SK-N-SH (cell line): ENCODE measurements at regions not wholly inside any gene's neighbourhood (a gene's known extent, or its start where the extent isn't known, plus 50 kb on each side); places are given as distances from the start of the nearest gene placed in this dataset.

Experiments used
- CTCF ChIA-PET: fragments of 300-600, 350-600 bp; formaldehyde crosslinking; extraction: SDS; loops from one replicate; lab custom pipeline; 2021; lab: Yijun Ruan, JAX
- POLR2A ChIA-PET: fragments of 350-600 bp; sonication (Branson Sonifier 250); formaldehyde crosslinking; extraction: SDS; loops from one replicate; lab custom pipeline; 2020; ENCODE audit warnings: antibody characterized with exemption, inconsistent platforms; lab: Yijun Ruan, JAX
- DNase-seq: peaks from one replicate; pipeline ENCODE4 v3.0.0; 2012
- H2AFZ ChIP-seq: fragments of 200-600 bp; sonication (generic); 2 replicates; pipeline ENCODE4 v1.8.1; 2016; ENCODE audit warnings: antibody characterized with exemption, mild to moderate bottlenecking, low read depth
- H3F3A ChIP-seq: fragments of 200-600 bp; sonication (generic); replicated peaks from 2 replicates; pipeline ENCODE3; 2016; ENCODE audit warnings: antibody characterized with exemption, mild to moderate bottlenecking; ENCODE audit not compliant: insufficient read depth
- H3K27ac ChIP-seq, 2 experiments: fragments of 200-500 bp in 1 of 2; fragments of 200-600 bp in 1 of 2; sonication (Bioruptor generic) in 1 of 2; sonication (generic), shearing (Covaris generic) in 1 of 2; 2 replicates each; pipeline versions ENCODE4 v1.5.1 to v1.6.1; 2014 to 2016; ENCODE audit warnings: low read depth in 2 of 2, inconsistent platforms in 1 of 2, low read length in 1 of 2, mild to moderate bottlenecking in 1 of 2, mixed read lengths in 1 of 2
- H3K27me3 ChIP-seq: fragments of 200-600 bp; sonication (generic), shearing (Covaris generic); 2 replicates; pipeline ENCODE4 v1.6.1; 2016; ENCODE audit warnings: mixed run types; ENCODE audit not compliant: insufficient read depth
- H3K36me3 ChIP-seq, 2 experiments: fragments of 200-500 bp in 1 of 2; fragments of 200-600 bp in 1 of 2; sonication (Bioruptor generic) in 1 of 2; sonication (generic) in 1 of 2; replicated peaks in 1 of 2; 2 replicates each; pipeline versions ENCODE3 to v1.5.1; 2014 to 2016; ENCODE audit warnings: low read length in 1 of 2, mild to moderate bottlenecking in 1 of 2; ENCODE audit not compliant: insufficient read depth in 2 of 2, control insufficient read depth in 1 of 2
- H3K4me1 ChIP-seq, 2 experiments: fragments of 200-500 bp in 1 of 2; fragments of 200-600 bp in 1 of 2; sonication (Bioruptor generic) in 1 of 2; sonication (generic), shearing (Covaris generic) in 1 of 2; 2 replicates each; pipeline versions ENCODE4 v1.5.1 to v1.6.1; 2014 to 2016; ENCODE audit warnings: low read depth in 1 of 2, low read length in 1 of 2, mixed run types in 1 of 2; ENCODE audit not compliant: insufficient read depth in 2 of 2, control insufficient read depth in 1 of 2
- H3K4me2 ChIP-seq: fragments of 200-600 bp; sonication (generic), shearing (Covaris generic); 2 replicates; pipeline ENCODE4 v1.6.1; 2017; ENCODE audit warnings: mixed run types
- H3K4me3 ChIP-seq, 2 experiments: fragments of 200-500 bp in 1 of 2; fragments of 200-600 bp in 1 of 2; sonication (Bioruptor generic) in 1 of 2; sonication (generic), shearing (Covaris generic) in 1 of 2; 2 replicates each; pipeline versions ENCODE4 v1.5.1 to v1.8.1; 2014 to 2016; ENCODE audit warnings: low read depth in 2 of 2, inconsistent platforms in 1 of 2, low read length in 1 of 2, mild to moderate bottlenecking in 1 of 2, mixed read lengths in 1 of 2, moderate library complexity in 1 of 2
- H3K79me2 ChIP-seq: fragments of 200-600 bp; sonication (generic); 2 replicates; pipeline ENCODE4 v1.8.1; 2017; ENCODE audit warnings: mild to moderate bottlenecking; ENCODE audit not compliant: insufficient read depth
- H3K9ac ChIP-seq: fragments of 200-600 bp; sonication (generic); 2 replicates; pipeline ENCODE4 v1.6.1; 2017; ENCODE audit warnings: mixed run types
- H3K9me2 ChIP-seq: fragments of 200-600 bp; sonication (generic); 2 replicates; pipeline ENCODE4 v1.6.1; 2017; ENCODE audit warnings: mixed run types
- H3K9me3 ChIP-seq: fragments of 200-600 bp; sonication (generic); 2 replicates; pipeline ENCODE4 v1.6.1; 2017; ENCODE audit warnings: mixed run types, mild to moderate bottlenecking, moderate library complexity
- H4K20me1 ChIP-seq: fragments of 200-600 bp; sonication (generic); 2 replicates; pipeline ENCODE4 v1.6.1; 2017; ENCODE audit warnings: mild to moderate bottlenecking, mixed run types; ENCODE audit not compliant: insufficient read depth
- CTCF ChIP-seq: fragments of 200-600 bp; sonication (generic); IDR thresholded peaks from 2 replicates; pipeline ENCODE4 v1.6.1; 2017; ENCODE audit warnings: antibody characterized with exemption, mild to moderate bottlenecking, moderate library complexity
- ELF1 ChIP-seq: IDR thresholded peaks from 2 replicates; pipeline ENCODE4 v1.4.0; 2012
- EZH2phosphoT487 ChIP-seq: fragments of 200-600 bp; sonication (generic); IDR thresholded peaks from 2 replicates; pipeline ENCODE4 v1.6.1; 2017; ENCODE audit warnings: low read depth, mixed run types, mild to moderate bottlenecking, antibody characterized with exemption, moderate library complexity, borderline replicate concordance
- FOSL2 ChIP-seq: IDR thresholded peaks from 2 replicates; pipeline ENCODE4 v1.4.0; 2012; ENCODE audit warnings: low read depth, mild to moderate bottlenecking, moderate library complexity, borderline replicate concordance
- FOXJ3 ChIP-seq: sonication (generic); formaldehyde crosslinking; IDR thresholded peaks from 2 replicates; pipeline ENCODE4 v1.5.1; 2020; ENCODE audit warnings: mild to moderate bottlenecking, missing genetic modification reagents
- FOXM1 ChIP-seq: IDR thresholded peaks from 2 replicates; pipeline ENCODE4 v1.4.0; 2012; ENCODE audit warnings: low read depth, mild to moderate bottlenecking
- GABPA ChIP-seq: IDR thresholded peaks from 2 replicates; pipeline ENCODE4 v1.4.0; 2012; ENCODE audit warnings: low read depth, mild to moderate bottlenecking
- GATA2 ChIP-seq: sonication (generic); formaldehyde crosslinking; IDR thresholded peaks from 2 replicates; pipeline ENCODE4 v1.5.0; 2020; ENCODE audit warnings: mild to moderate bottlenecking, missing genetic modification reagents
- JUND ChIP-seq: IDR thresholded peaks from 2 replicates; pipeline ENCODE4 v1.4.0; 2012
- MAX ChIP-seq: IDR thresholded peaks from 2 replicates; pipeline ENCODE4 v1.4.0; 2012; ENCODE audit warnings: low read depth
- MXI1 ChIP-seq: IDR thresholded peaks from 2 replicates; pipeline ENCODE4 v1.6.1; 2012; ENCODE audit warnings: mild to moderate bottlenecking, low read depth, low read length, improper control_type of control experiment
- NRF1 ChIP-seq: IDR thresholded peaks from 2 replicates; pipeline ENCODE4 v1.6.1; 2012; ENCODE audit warnings: low read depth, mild to moderate bottlenecking, low read length
- POLR2AphosphoS5 ChIP-seq: IDR thresholded peaks from 2 replicates; pipeline ENCODE4 v1.6.1; 2012; ENCODE audit warnings: low read depth, low read length
- RCOR1 ChIP-seq: fragments of 150-350 bp; IDR thresholded peaks from 2 replicates; pipeline ENCODE4 v1.6.1; 2017; ENCODE audit warnings: antibody characterized with exemption, low read length
- RXRA ChIP-seq: IDR thresholded peaks from 2 replicates; pipeline ENCODE4 v1.4.0; 2012; ENCODE audit warnings: low read depth, mild to moderate bottlenecking, borderline replicate concordance
- SMC3 ChIP-seq: IDR thresholded peaks from 2 replicates; pipeline ENCODE4 v1.6.1; 2012; ENCODE audit warnings: low read depth, low read length, improper control_type of control experiment
- TAF1 ChIP-seq: IDR thresholded peaks from 2 replicates; pipeline ENCODE4 v1.6.1; 2012; ENCODE audit warnings: low read depth, mild to moderate bottlenecking, low read length, moderate library complexity, borderline replicate concordance
- TCF12 ChIP-seq: IDR thresholded peaks from 2 replicates; pipeline ENCODE4 v1.4.0; 2012
- WGBS: methylation state at CpG from one replicate; pipeline ENCODE4 v1.1.6; 2017; ENCODE audit warnings: low lambda C conversion rate; 5-methylcytosine and 5-hydroxymethylcytosine counted together
- TF ChIP-seq, protein P1 (sequence below): fragments of 150-350 bp; IDR thresholded peaks from 2 replicates; pipeline ENCODE4 v1.6.1; 2017; ENCODE audit warnings: antibody characterized with exemption, low read length, low read depth, borderline replicate concordance
- TF ChIP-seq, protein P2 (sequence below): IDR thresholded peaks from 2 replicates; pipeline ENCODE4 v1.6.1; 2012; ENCODE audit warnings: mild to moderate bottlenecking, low read depth, low read length, moderate library complexity
- TF ChIP-seq, protein P3 (sequence below): fragments of 150-350 bp; IDR thresholded peaks from 2 replicates; pipeline ENCODE4 v1.6.1; 2016; ENCODE audit warnings: mild to moderate bottlenecking, low read depth, low read length

DNA sequence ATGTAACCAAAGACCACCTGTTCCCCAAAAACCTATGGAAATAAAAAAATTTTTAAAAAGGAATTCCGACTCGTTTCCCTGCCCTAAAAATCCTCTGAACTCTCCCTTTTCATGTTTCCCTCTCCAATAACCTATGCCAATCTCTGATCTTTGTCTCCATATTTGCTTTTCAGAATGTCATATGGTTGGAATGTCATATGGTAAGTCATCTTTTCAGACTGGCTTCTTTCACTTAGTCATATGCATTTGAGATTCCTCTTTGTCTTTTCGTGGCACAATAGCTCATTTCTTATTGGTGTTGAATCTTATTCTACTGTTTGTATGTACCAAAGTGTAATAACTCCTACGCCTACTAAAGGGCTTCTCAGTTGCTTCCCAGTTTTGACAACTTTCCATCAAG is 117.5 kb downstream of the BACH1 start:
- WGBS: 87% methylated on average over 4 of the region's 4 CpGs
- POLR2A ChIA-PET: no interaction called here
- no peaks in the 10 kb centered on the region for H3F3A ChIP-seq

GRCh38 chr21:29418813-29419212 is 120.1 kb downstream of the BACH1 start:
- Histone ChIP-seq H3K9ac (no peak overlapping the region), H3F3A (no peaks in the 10 kb centered on the region), H3K4me1 (no peaks in the 10 kb centered on the region), H3K9me2 (no peaks in the 10 kb centered on the region), H4K20me1 (no peaks in the 10 kb centered on the region), H3K9me3 (no peaks in the 10 kb centered on the region), H3K36me3 (peaks cover 0 to 3% of the 10 kb centered on the region in 2 experiments), H3K4me2 (no peak overlapping the region), H3K27me3 (no peaks in the 10 kb centered on the region), H3K79me2 (no peaks in the 10 kb centered on the region), H3K4me3 (no peak overlapping the region), H3K27ac (no peak overlapping the region), H2AFZ (no peak overlapping the region)
- DNase-seq: no peak
- 78% methylated on average over 2 of the region's 2 CpGs for WGBS
- POLR2A ChIA-PET: no interaction called here
- CTCF ChIA-PET: no interaction called here
- TF ChIP-seq FOXJ3 (CRISPR knock-in tag) (no peak), EZH2phosphoT487 (no peak), FOSL2 (no peak), FOXM1 (no peak), MAX (no peak), POLR2AphosphoS5 (no peak), NRF1 (no peak), TAF1 (no peak), ELF1 (no peak), RXRA (no peak), SMC3 (no peak), CTCF (no peak), MXI1 (no peak), GATA2 (CRISPR knock-in tag) (no peak), JUND (no peak)
- TF ChIP-seq, protein P1, sequence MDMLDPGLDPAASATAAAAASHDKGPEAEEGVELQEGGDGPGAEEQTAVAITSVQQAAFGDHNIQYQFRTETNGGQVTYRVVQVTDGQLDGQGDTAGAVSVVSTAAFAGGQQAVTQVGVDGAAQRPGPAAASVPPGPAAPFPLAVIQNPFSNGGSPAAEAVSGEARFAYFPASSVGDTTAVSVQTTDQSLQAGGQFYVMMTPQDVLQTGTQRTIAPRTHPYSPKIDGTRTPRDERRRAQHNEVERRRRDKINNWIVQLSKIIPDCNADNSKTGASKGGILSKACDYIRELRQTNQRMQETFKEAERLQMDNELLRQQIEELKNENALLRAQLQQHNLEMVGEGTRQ: no peak

More for the DNA sequence above, 117.5 kb downstream of the BACH1 start:
- Histone ChIP-seq H3K9me3 (no peaks in the 10 kb centered on the region), H3K27ac (no peak overlapping the region), H3K36me3 (peaks cover 0 to 11% of the 10 kb centered on the region in 2 experiments), H3K79me2 (no peaks in the 10 kb centered on the region), H3K4me2 (no peak overlapping the region), H3K9me2 (no peaks in the 10 kb centered on the region), H3K4me1 (no peaks in the 10 kb centered on the region), H3K4me3 (no peak overlapping the region), H3K27me3 (no peaks in the 10 kb centered on the region), H4K20me1 (no peaks in the 10 kb centered on the region), H3K9ac (no peak overlapping the region), H2AFZ (no peak overlapping the region)
- CTCF ChIA-PET: no interaction called here
- DNase-seq: no peak
- no peak for TF ChIP-seq ELF1
- TF ChIP-seq, protein P2, sequence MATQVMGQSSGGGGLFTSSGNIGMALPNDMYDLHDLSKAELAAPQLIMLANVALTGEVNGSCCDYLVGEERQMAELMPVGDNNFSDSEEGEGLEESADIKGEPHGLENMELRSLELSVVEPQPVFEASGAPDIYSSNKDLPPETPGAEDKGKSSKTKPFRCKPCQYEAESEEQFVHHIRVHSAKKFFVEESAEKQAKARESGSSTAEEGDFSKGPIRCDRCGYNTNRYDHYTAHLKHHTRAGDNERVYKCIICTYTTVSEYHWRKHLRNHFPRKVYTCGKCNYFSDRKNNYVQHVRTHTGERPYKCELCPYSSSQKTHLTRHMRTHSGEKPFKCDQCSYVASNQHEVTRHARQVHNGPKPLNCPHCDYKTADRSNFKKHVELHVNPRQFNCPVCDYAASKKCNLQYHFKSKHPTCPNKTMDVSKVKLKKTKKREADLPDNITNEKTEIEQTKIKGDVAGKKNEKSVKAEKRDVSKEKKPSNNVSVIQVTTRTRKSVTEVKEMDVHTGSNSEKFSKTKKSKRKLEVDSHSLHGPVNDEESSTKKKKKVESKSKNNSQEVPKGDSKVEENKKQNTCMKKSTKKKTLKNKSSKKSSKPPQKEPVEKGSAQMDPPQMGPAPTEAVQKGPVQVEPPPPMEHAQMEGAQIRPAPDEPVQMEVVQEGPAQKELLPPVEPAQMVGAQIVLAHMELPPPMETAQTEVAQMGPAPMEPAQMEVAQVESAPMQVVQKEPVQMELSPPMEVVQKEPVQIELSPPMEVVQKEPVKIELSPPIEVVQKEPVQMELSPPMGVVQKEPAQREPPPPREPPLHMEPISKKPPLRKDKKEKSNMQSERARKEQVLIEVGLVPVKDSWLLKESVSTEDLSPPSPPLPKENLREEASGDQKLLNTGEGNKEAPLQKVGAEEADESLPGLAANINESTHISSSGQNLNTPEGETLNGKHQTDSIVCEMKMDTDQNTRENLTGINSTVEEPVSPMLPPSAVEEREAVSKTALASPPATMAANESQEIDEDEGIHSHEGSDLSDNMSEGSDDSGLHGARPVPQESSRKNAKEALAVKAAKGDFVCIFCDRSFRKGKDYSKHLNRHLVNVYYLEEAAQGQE: no peak
- TF ChIP-seq GABPA: no peak
- no peak for TF ChIP-seq RCOR1
- TF ChIP-seq FOXJ3 (CRISPR knock-in tag): no peak
- TF ChIP-seq, protein P3, sequence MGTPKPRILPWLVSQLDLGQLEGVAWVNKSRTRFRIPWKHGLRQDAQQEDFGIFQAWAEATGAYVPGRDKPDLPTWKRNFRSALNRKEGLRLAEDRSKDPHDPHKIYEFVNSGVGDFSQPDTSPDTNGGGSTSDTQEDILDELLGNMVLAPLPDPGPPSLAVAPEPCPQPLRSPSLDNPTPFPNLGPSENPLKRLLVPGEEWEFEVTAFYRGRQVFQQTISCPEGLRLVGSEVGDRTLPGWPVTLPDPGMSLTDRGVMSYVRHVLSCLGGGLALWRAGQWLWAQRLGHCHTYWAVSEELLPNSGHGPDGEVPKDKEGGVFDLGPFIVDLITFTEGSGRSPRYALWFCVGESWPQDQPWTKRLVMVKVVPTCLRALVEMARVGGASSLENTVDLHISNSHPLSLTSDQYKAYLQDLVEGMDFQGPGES: no peak
- TF ChIP-seq TCF12: no peak
- no peak for TF ChIP-seq FOSL2
